Tibial nerve (tissue), 3 donors: ENCODE measurements at regions not wholly inside any gene's neighbourhood (a gene's known extent, or its start where the extent isn't known, plus 50 kb on each side); places are given as distances from the start of the nearest gene placed in this dataset.

Experiments
- POLR2A ChIP-seq, 2 donors: fragments of 450-650 bp; IDR thresholded peaks; one replicate each; pipeline ENCODE4 v1.6.1; 2017; ENCODE audit warnings: antibody characterized with exemption in 2 of 2, mild to moderate bottlenecking in 2 of 2, moderate library complexity in 2 of 2
- TF ChIP-seq, protein P1 (sequence below), 5 experiments: fragments of 200-600 bp in 3 of 5; fragments of 450-650 bp in 2 of 5; sonication (generic) in 3 of 5; IDR thresholded peaks; one replicate each; pipeline ENCODE4 v1.5.1; 2016 to 2019; ENCODE audit warnings: antibody characterized with exemption in 5 of 5, mild to moderate bottlenecking in 3 of 5, moderate library complexity in 2 of 5

DNA sequence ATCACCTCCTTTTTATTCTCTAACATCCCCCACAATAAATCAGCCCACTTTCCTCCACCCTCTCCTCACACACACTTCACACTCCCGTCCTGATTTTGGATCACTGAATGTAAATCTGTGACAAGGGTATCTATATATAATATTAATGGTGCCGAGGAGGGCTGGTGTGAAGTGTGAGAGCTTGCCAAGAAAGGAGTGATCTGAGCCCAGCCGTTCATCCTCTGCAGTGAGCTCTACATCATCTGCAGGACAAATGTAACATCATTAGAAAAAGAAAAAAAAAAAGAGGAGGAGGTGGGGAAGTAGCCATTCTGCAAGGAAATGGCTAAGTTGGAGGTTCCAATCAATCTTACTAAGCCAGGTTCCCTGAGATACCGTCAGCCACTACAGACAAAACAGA is 291.7 kb upstream of the RRP15 start:
- TF ChIP-seq POLR2A (IDR thresholded peaks at IDR 0.05): no peak
- TF ChIP-seq, protein P1, sequence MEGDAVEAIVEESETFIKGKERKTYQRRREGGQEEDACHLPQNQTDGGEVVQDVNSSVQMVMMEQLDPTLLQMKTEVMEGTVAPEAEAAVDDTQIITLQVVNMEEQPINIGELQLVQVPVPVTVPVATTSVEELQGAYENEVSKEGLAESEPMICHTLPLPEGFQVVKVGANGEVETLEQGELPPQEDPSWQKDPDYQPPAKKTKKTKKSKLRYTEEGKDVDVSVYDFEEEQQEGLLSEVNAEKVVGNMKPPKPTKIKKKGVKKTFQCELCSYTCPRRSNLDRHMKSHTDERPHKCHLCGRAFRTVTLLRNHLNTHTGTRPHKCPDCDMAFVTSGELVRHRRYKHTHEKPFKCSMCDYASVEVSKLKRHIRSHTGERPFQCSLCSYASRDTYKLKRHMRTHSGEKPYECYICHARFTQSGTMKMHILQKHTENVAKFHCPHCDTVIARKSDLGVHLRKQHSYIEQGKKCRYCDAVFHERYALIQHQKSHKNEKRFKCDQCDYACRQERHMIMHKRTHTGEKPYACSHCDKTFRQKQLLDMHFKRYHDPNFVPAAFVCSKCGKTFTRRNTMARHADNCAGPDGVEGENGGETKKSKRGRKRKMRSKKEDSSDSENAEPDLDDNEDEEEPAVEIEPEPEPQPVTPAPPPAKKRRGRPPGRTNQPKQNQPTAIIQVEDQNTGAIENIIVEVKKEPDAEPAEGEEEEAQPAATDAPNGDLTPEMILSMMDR (IDR thresholded peaks at IDR 0.05): no peak
